Endothelial cell of umbilical vein (primary cell): ENCODE measurements at regions not wholly inside any gene's neighbourhood (a gene's known extent, or its start where the extent isn't known, plus 50 kb on each side); places are given as distances from the start of the nearest gene placed in this dataset.

Source experiments
- BruUV-seq: library from RNA; stranded (reverse); fragments of 400-500 nt; replicated peaks from 2 replicates; lab custom pipeline; 2021; lab: Mats Ljungman, UMichigan
- CTCF ChIA-PET: fragments of 300-600, 350-600 bp; sonication (Branson Sonifier 250); formaldehyde crosslinking; loops from one replicate; lab custom pipeline; 2021; ENCODE audit warnings: antibody characterized with exemption, inconsistent platforms; lab: Charles Lee
- POLR2A ChIA-PET: fragments of 300-600, 350-600 bp; sonication (Branson Sonifier 250); formaldehyde crosslinking; loops from one replicate; lab custom pipeline; 2021; ENCODE audit warnings: antibody characterized with exemption, inconsistent platforms; lab: Charles Lee
- DNase-seq: peaks from one replicate; pipeline ENCODE4 v3.0.0-alpha.2; 2011; ENCODE audit warnings: low read depth, low spot score
- FAIRE-seq: peaks from 2 replicates; lab custom pipeline; 2011; peaks lifted over from hg19 to GRCh38; lab: Jason Lieb, UNC
- H2AFZ ChIP-seq: 2 replicates; pipeline ENCODE4 v1.6.0; 2012; ENCODE audit warnings: low read depth, low read length, control low read depth, inconsistent platforms
- H3K27ac ChIP-seq: 2 replicates; pipeline ENCODE4 v1.5.1; 2011; ENCODE audit warnings: low read depth, mild to moderate bottlenecking, control low read depth, low read length, moderate library complexity; ENCODE audit not compliant: insufficient read depth
- H3K27me3 ChIP-seq, 2 experiments: 2 replicates each; pipeline versions ENCODE4 v1.6.0 to v1.6.1; 2011; ENCODE audit warnings: low read length in 2 of 2, mixed read lengths in 1 of 2; ENCODE audit not compliant: control insufficient read depth in 2 of 2, insufficient read depth in 2 of 2
- H3K36me3 ChIP-seq, 2 experiments: 2 replicates in 1 of 2; 3 replicates in 1 of 2; pipeline ENCODE4 v1.5.1; 2011; ENCODE audit warnings: low read length in 2 of 2, mild to moderate bottlenecking in 1 of 2, moderate library complexity in 1 of 2; ENCODE audit not compliant: control insufficient read depth in 2 of 2, insufficient read depth in 2 of 2; ENCODE audit errors: extremely low read depth in 1 of 2
- H3K4me1 ChIP-seq: 3 replicates; pipeline ENCODE4 v1.5.1; 2011; ENCODE audit warnings: mild to moderate bottlenecking, low read length; ENCODE audit not compliant: control insufficient read depth, insufficient read depth; ENCODE audit errors: extremely low read depth
- H3K4me2 ChIP-seq: 2 replicates; pipeline ENCODE4 v1.6.1; 2011; ENCODE audit warnings: low read length, control low read depth, mixed read lengths; ENCODE audit not compliant: insufficient read depth
- H3K4me3 ChIP-seq, 3 experiments: fragments of 200-600 bp in 1 of 3; sonication (generic), shearing (Covaris generic) in 1 of 3; replicated peaks in 1 of 3; 2 replicates each; pipeline ENCODE4 v1.5.1; 2011 to 2016; ENCODE audit warnings: control low read depth in 3 of 3, low read length in 3 of 3, mild to moderate bottlenecking in 2 of 3, inconsistent platforms in 1 of 3, low read depth in 1 of 3, moderate library complexity in 1 of 3; ENCODE audit not compliant: insufficient read depth in 1 of 3
- H3K79me2 ChIP-seq: 2 replicates; pipeline ENCODE4 v1.6.0; 2012; ENCODE audit warnings: low read length, inconsistent platforms; ENCODE audit not compliant: control insufficient read depth, insufficient read depth
- H3K9ac ChIP-seq: replicated peaks from 2 replicates; pipeline ENCODE3; 2011; ENCODE audit warnings: low read length, control low read depth; ENCODE audit not compliant: insufficient read depth; ENCODE audit errors: extremely low read depth
- H3K9me1 ChIP-seq: replicated peaks from 3 replicates; pipeline ENCODE4 v1.6.0; 2011; ENCODE audit warnings: mild to moderate bottlenecking, low read length; ENCODE audit not compliant: control insufficient read depth, insufficient read depth; ENCODE audit errors: extremely low read depth
- H3K9me3 ChIP-seq: replicated peaks from 2 replicates; pipeline ENCODE4 v1.5.1; 2012; ENCODE audit warnings: low read length, inconsistent platforms; ENCODE audit not compliant: control insufficient read depth, insufficient read depth
- H4K20me1 ChIP-seq: replicated peaks from 2 replicates; pipeline ENCODE3; 2011; ENCODE audit warnings: mild to moderate bottlenecking, low read length; ENCODE audit not compliant: control insufficient read depth, insufficient read depth; ENCODE audit errors: extremely low read depth
- EZH2 ChIP-seq: IDR thresholded peaks from 2 replicates; pipeline ENCODE4 v1.6.1; 2012; ENCODE audit warnings: borderline replicate concordance, low read depth, mild to moderate bottlenecking, moderate library complexity, low read length, inconsistent platforms; ENCODE audit not compliant: severe bottlenecking
- MAX ChIP-seq: IDR thresholded peaks from 2 replicates; pipeline ENCODE4 v1.6.1; 2011; ENCODE audit not compliant: insufficient read depth, insufficient read length
- dilution Hi-C: fragments of 300-500 bp; cut with MboI; formaldehyde crosslinking; loops from one replicate; pipeline ENCODE4 v1.15.0; 2019; ENCODE audit warnings: low sequenced_read_pairs; ENCODE audit not compliant: extremely low pct_ligation_motif_present
- intact Hi-C: fragments of 100-400 bp; cut with micrococcal nuclease; formaldehyde crosslinking; loops from one replicate; pipeline ENCODE4 v1.10.0; 2022

GRCh38 chr7:118132764-118133163 is 51.2 kb upstream of the LSM8 start:
- H3K9me3 ChIP-seq, result no peaks in the 10 kb centered on the region
- no peak overlapping the region for H3K4me2 ChIP-seq
- no peaks in the 10 kb centered on the region for H3K27me3 ChIP-seq
- H3K9me1 ChIP-seq, result no peaks in the 10 kb centered on the region
- dilution Hi-C loops (no loop called here), intact Hi-C loops (no loop called here)
- FAIRE-seq (no peak), DNase-seq (no peak)
- POLR2A ChIA-PET, result no interaction called here
- CTCF ChIA-PET, result no interaction called here
- BruUV-seq, result no TSS peak
- no peak overlapping the region for H3K4me3 ChIP-seq
- H3K4me1 ChIP-seq, result no peaks in the 10 kb centered on the region
- H4K20me1 ChIP-seq, result no peaks in the 10 kb centered on the region
- H3K27ac ChIP-seq, result no peak overlapping the region
- no peaks in the 10 kb centered on the region for H3K79me2 ChIP-seq
- TF ChIP-seq MAX (no peak), EZH2 (no peak)
- H3K9ac ChIP-seq, result no peak overlapping the region
- H2AFZ ChIP-seq, result no peak overlapping the region
- no peaks in the 10 kb centered on the region for H3K36me3 ChIP-seq
